HG02642 (cell line): ENCODE measurements at regions not wholly inside any gene's neighbourhood (a gene's known extent, or its start where the extent isn't known, plus 50 kb on each side); places are given as distances from the start of the nearest gene placed in this dataset.
"Not testable (repeated sequence)": the region's sequence is repeated elsewhere in the genome, so short reads cannot be mapped to it uniquely, and the experiment has no call there.

ENCODE experiments used
- ATAC-seq: cut with Tn5 transposase; IDR thresholded peaks from one replicate; pipeline ENCODE4 v1.9.1; 2021; ENCODE audit warnings: mild to moderate bottlenecking; ENCODE audit not compliant: unreplicated experiment, poor library complexity

GRCh38 chr5:100691548-100691947 is 156.4 kb downstream of the FAM174A start:
- ATAC-seq: no peak

GRCh38 chr5:100693481-100693880 is 158.3 kb downstream of the FAM174A start:
- no peak for ATAC-seq

GRCh38 chr5:100694100-100694499 is 158.9 kb downstream of the FAM174A start:
- no peak for ATAC-seq

- ATAC-seq: no peak
Observed at GRCh38 chr5:100697970-100698369, 162.8 kb downstream of the FAM174A start.

GRCh38 chr5:100706776-100707175 is 171.6 kb downstream of the FAM174A start:
- ATAC-seq: peak; percentile 51

GRCh38 chr5:100708645-100709171 is 173.5 kb downstream of the FAM174A start:
- ATAC-seq: no peak

- no peak for ATAC-seq
Observed at GRCh38 chr5:100709771-100710170, 174.6 kb downstream of the FAM174A start.

GRCh38 chr5:100714780-100715179 is 179.6 kb downstream of the FAM174A start:
- not testable (repeated sequence) for ATAC-seq

- no peak for ATAC-seq
Observed at GRCh38 chr5:100722657-100723056, 180.4 kb downstream of the ST8SIA4 start.

- ATAC-seq: no peak
Observed at GRCh38 chr5:100723229-100723628, 179.9 kb downstream of the ST8SIA4 start.

- ATAC-seq: no peak
Observed at GRCh38 chr5:100726116-100726515, 177.0 kb downstream of the ST8SIA4 start.

GRCh38 chr5:100731768-100732167 is 171.3 kb downstream of the ST8SIA4 start:
- ATAC-seq: peak; percentile 98

- peak; percentile 90 for ATAC-seq
Observed at GRCh38 chr5:100746730-100747129, 156.4 kb downstream of the ST8SIA4 start.

GRCh38 chr5:100749771-100750284 is 153.3 kb downstream of the ST8SIA4 start:
- no peak for ATAC-seq

GRCh38 chr5:100755435-100755834 is 147.6 kb downstream of the ST8SIA4 start:
- ATAC-seq: no peak
